Loucy (cell line): ENCODE measurements at regions not wholly inside any gene's neighbourhood (a gene's known extent, or its start where the extent isn't known, plus 50 kb on each side); places are given as distances from the start of the nearest gene placed in this dataset.

Experiments used
- CTCF ChIP-seq: fragments of 200-600 bp; sonication (generic); conservative IDR thresholded peaks from 2 replicates; pipeline ENCODE4 v1.5.1; 2014; ENCODE audit warnings: mild to moderate bottlenecking, antibody characterized with exemption, low read length
- EZH2phosphoT487 ChIP-seq: fragments of 200-600 bp; IDR thresholded peaks from 2 replicates; pipeline ENCODE4 v1.6.1; 2018; ENCODE audit warnings: antibody characterized with exemption, mild to moderate bottlenecking, moderate library complexity, borderline replicate concordance

GRCh38 chr15:39363761-39364586, 216.9 kb upstream of the THBS1 start:
- no peak for TF ChIP-seq CTCF
- TF ChIP-seq EZH2phosphoT487, result no peak
